ENCODE measurements at regions not wholly inside any gene's neighbourhood (a gene's known extent, or its start where the extent isn't known, plus 50 kb on each side); places are given as distances from the start of the nearest gene placed in this dataset.

DNA sequence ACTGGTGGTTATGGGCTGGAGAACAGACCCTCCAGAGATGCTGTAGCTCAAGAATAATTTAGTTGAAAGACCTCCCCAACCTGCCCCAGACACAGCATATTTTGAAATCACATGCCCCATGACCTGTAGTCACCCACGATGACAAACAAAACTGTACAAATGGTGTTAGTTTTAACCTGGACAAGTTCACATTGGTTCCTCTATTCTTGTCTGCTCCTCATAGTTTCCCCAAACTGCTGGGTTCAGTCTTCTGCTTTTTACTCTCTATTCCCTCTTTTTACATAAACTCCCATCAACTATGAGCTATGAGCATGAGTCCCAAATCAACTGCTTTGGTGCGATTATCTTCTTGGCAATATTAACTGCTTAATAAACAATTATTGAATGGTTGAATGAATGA, 365.3 kb upstream of the CLINT1 start:
- TF ChIP-seq, protein P1, sequence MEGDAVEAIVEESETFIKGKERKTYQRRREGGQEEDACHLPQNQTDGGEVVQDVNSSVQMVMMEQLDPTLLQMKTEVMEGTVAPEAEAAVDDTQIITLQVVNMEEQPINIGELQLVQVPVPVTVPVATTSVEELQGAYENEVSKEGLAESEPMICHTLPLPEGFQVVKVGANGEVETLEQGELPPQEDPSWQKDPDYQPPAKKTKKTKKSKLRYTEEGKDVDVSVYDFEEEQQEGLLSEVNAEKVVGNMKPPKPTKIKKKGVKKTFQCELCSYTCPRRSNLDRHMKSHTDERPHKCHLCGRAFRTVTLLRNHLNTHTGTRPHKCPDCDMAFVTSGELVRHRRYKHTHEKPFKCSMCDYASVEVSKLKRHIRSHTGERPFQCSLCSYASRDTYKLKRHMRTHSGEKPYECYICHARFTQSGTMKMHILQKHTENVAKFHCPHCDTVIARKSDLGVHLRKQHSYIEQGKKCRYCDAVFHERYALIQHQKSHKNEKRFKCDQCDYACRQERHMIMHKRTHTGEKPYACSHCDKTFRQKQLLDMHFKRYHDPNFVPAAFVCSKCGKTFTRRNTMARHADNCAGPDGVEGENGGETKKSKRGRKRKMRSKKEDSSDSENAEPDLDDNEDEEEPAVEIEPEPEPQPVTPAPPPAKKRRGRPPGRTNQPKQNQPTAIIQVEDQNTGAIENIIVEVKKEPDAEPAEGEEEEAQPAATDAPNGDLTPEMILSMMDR (IDR thresholded peaks at IDR 0.05) = no peak
- TF ChIP-seq POLR2A (IDR thresholded peaks at IDR 0.05) (no peak), EP300 (IDR thresholded peaks at IDR 0.05) (no peak), POLR2AphosphoS5 (IDR thresholded peaks at IDR 0.05) (no peak)
- DNase-seq = no peak
- WGBS, 5 donors = 80 to 92% (median 83%) methylated on average over 2 of the region's 2 CpGs

DNA sequence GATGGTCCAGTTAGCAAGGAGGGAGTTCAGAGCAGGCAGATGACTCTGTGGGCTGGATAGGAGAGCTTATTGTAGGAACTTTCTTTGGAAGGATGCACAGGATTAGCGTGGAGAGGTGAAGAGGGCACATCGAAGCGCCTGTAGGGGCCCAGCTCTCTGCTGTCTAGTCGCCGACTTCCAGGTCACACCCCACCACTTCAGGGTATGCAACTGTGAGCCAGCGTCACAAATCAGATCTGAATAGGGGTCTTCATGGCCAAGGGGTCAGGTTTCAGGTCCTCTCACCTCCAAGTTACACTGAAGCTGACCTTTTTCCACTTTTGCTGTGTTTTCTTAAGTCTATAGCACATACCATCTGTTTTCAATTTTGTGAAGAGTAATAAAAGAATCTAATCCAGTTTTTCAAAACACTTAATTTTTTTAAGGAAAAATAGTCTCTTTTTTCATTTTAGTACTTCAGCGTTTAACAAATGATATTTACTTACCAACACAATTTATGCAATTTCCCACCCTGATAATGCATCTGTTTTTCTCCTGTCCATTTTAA, 364.2 kb upstream of the CLINT1 start:
- no peak overlapping the region for H3K4me3 ChIP-seq
- 72 to 85% (median 78%) methylated on average over 7 of the region's 7 CpGs for WGBS, 5 donors
- TF ChIP-seq, protein P1 (IDR thresholded peaks at IDR 0.05) = no peak
- H3K27me3 ChIP-seq = no peaks in the 10 kb centered on the region
- no peaks in the 10 kb centered on the region for H3K9me3 ChIP-seq
- intact Hi-C loops (cut with DNase I; ENCODE audit: low total_unique reads) = no loop called here
- H3K4me1 ChIP-seq = no peaks in the 10 kb centered on the region
- H3K36me3 ChIP-seq = no peaks in the 10 kb centered on the region
- no peak for DNase-seq
- no peak overlapping the region for H3K27ac ChIP-seq

More for the DNA sequence above, 365.3 kb upstream of the CLINT1 start:
- Histone ChIP-seq H3K9me3 (no peaks in the 10 kb centered on the region), H3K4me1 (no peaks in the 10 kb centered on the region), H3K27me3 (no peaks in the 10 kb centered on the region), H3K27ac (no peak overlapping the region), H3K36me3 (no peaks in the 10 kb centered on the region), H3K4me3 (no peak overlapping the region)
- intact Hi-C loops (cut with DNase I; ENCODE audit: low total_unique reads) = no loop called here

DNA sequence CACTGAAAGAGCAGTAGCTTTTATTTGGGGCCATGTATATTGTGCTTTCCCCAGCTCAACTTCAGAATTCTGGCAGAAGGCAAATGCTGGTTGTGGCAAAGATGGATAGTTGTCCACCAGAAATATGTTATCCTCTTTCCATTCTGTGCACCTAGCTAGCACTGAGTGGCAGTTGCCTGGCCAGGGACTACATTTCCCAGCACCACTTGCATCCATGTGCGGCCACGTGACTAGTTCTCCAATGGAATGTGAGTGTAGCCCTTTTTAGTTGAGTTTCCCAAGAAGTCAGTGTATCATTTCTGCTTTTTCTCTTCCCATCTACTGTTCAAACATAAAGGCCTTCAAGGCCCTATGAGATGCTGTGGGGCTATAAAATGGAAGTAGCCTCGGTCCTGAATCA, 354.0 kb upstream of the CLINT1 start:
- Histone ChIP-seq H3K27me3 (no peaks in the 10 kb centered on the region), H3K4me1 (no peaks in the 10 kb centered on the region), H3K27ac (no peak overlapping the region), H3K9me3 (no peaks in the 10 kb centered on the region), H3K4me3 (no peak overlapping the region), H3K36me3 (no peaks in the 10 kb centered on the region)
- no peak for TF ChIP-seq EP300 (IDR thresholded peaks at IDR 0.05)
- no peak for TF ChIP-seq POLR2AphosphoS5 (IDR thresholded peaks at IDR 0.05)
- no peak for TF ChIP-seq POLR2A (IDR thresholded peaks at IDR 0.05)
- TF ChIP-seq, protein P1 (IDR thresholded peaks at IDR 0.05) = no peak
- intact Hi-C loops (cut with DNase I; ENCODE audit: low total_unique reads) = no loop called here
- no peak for DNase-seq
- WGBS, 5 donors = 60 to 75% (median 71%) methylated on average over 3 of the region's 3 CpGs

DNA sequence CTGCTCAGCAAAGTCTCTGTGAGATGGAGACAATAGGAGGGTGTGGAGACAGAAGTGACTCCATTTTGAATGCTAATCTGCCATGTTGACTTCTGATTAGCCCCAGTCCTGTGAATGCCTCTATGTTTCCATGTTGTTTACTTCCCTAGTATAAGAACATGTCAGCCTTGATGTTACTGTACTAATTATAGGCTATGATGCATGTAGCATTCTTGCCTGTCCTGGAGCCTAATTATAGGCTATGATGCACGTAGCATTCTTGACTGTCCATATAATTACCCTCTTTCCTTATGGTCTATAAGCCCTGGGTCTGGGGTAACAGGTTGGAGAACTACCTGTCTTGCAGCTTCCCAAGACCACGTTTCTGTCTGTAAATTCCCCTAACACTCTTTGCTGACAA, 353.3 kb upstream of the CLINT1 start:
- Histone ChIP-seq H3K9me3 (no peaks in the 10 kb centered on the region), H3K36me3 (no peaks in the 10 kb centered on the region), H3K4me3 (no peak overlapping the region), H3K4me1 (no peaks in the 10 kb centered on the region), H3K27me3 (no peaks in the 10 kb centered on the region), H3K27ac (no peak overlapping the region)
- TF ChIP-seq, protein P1 (IDR thresholded peaks at IDR 0.05) = no peak
- TF ChIP-seq EP300 (IDR thresholded peaks at IDR 0.05) (no peak), POLR2A (IDR thresholded peaks at IDR 0.05) (no peak)
- 56 to 78% (median 76%) methylated on average over 2 of the region's 2 CpGs for WGBS, 5 donors
- intact Hi-C loops (cut with DNase I; ENCODE audit: low total_unique reads) = no loop called here
- no peak for DNase-seq
